OCI-LY3 (cell line): ENCODE measurements at regions not wholly inside any gene's neighbourhood (a gene's known extent, or its start where the extent isn't known, plus 50 kb on each side); places are given as distances from the start of the nearest gene placed in this dataset.

ENCODE experiments used
- H2AFZ ChIP-seq: fragments of 200-600, 300-600 bp; shearing (Covaris generic); 2 replicates; pipeline ENCODE4 v1.6.0; 2014; ENCODE audit warnings: antibody characterized with exemption, low read depth, low read length
- H3K27ac ChIP-seq: fragments of 200-600, 300-600 bp; sonication (generic); 2 replicates; pipeline ENCODE4 v1.5.1; 2014; ENCODE audit warnings: mild to moderate bottlenecking, low read length, moderate library complexity, mixed read lengths
- H3K27me3 ChIP-seq: fragments of 200-600, 300-600 bp; sonication (generic); 2 replicates; pipeline ENCODE4 v1.6.1; 2014; ENCODE audit warnings: low read depth, low read length, mixed read lengths
- H3K36me3 ChIP-seq: fragments of 200-600, 300-600 bp; sonication (generic); replicated peaks from 2 replicates; pipeline ENCODE3; 2014; ENCODE audit warnings: low read depth, low read length, mixed read lengths
- H3K4me1 ChIP-seq: fragments of 300-600, 200-600 bp; sonication (generic); 2 replicates; pipeline ENCODE4 v1.6.1; 2014; ENCODE audit warnings: low read length, mixed read lengths
- H3K4me2 ChIP-seq: fragments of 200-600, 300-600 bp; sonication (generic); 2 replicates; pipeline ENCODE4 v1.6.1; 2014; ENCODE audit warnings: low read length, mixed read lengths
- H3K4me3 ChIP-seq: fragments of 300-600, 200-600 bp; sonication (generic); 2 replicates; pipeline ENCODE4 v1.5.1; 2014; ENCODE audit warnings: antibody characterized with exemption, mild to moderate bottlenecking, low read length, moderate library complexity
- H3K79me2 ChIP-seq: fragments of 300-600, 200-600 bp; shearing (Covaris generic); 2 replicates; pipeline ENCODE4 v1.6.1; 2014; ENCODE audit warnings: mild to moderate bottlenecking, low read length, mixed read lengths
- H3K9ac ChIP-seq: fragments of 300-600, 200-600 bp; shearing (Covaris generic); 2 replicates; pipeline ENCODE4 v1.6.0; 2014; ENCODE audit warnings: mild to moderate bottlenecking, low read length, moderate library complexity
- H3K9me3 ChIP-seq: fragments of 200-600, 300-600 bp; shearing (Covaris generic); 2 replicates; pipeline ENCODE4 v1.6.1; 2014; ENCODE audit warnings: low read length, mixed read lengths; ENCODE audit not compliant: insufficient read depth
- H4K20me1 ChIP-seq: fragments of 200-600, 300-600 bp; sonication (generic); 2 replicates; pipeline ENCODE4 v1.6.1; 2016; ENCODE audit warnings: low read length, mixed read lengths; ENCODE audit not compliant: insufficient read depth
- CTCF ChIP-seq: fragments of 200-600, 300-600 bp; sonication (generic); IDR thresholded peaks from 2 replicates; pipeline ENCODE4 v1.5.1; 2014; ENCODE audit warnings: antibody characterized with exemption, low read length, low read depth
- EZH2phosphoT487 ChIP-seq: fragments of 200-600 bp; shearing (Covaris generic); IDR thresholded peaks from 2 replicates; pipeline ENCODE4 v1.6.1; 2018; ENCODE audit warnings: antibody characterized with exemption, mixed run types, low read depth

DNA sequence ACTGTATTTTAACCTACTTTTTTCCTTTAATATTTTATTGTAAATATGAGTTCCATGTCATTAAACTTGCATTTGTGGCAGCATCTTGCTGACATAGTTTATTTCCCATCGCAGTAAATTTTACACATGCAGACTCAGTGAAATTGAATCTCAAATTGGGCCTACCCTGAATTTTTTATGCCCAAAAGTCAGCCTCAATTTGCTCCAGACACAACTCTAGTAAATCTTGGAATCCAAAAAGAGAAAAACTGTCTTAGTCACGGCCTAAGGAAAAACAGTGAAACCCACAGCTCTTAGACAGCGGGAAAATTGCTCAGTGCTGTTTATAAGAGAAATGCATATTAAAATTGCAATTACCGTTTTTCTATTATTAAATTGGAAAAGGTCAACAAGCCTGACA, 85.3 kb upstream of the PCSK2 start:
- no peak overlapping the region for H3K9ac ChIP-seq
- H3K27ac ChIP-seq: no peak overlapping the region
- H3K79me2 ChIP-seq: no peaks in the 10 kb centered on the region
- TF ChIP-seq CTCF (no peak), EZH2phosphoT487 (no peak)
- H3K9me3 ChIP-seq: no peaks in the 10 kb centered on the region
- H2AFZ ChIP-seq: no peak overlapping the region
- H3K27me3 ChIP-seq: peaks cover 6% of the 10 kb centered on the region; the same call in 1 of the 2 replicates
- H3K4me3 ChIP-seq: no peak overlapping the region
- no peak overlapping the region for H3K4me2 ChIP-seq
- H3K4me1 ChIP-seq: no peaks in the 10 kb centered on the region
- H4K20me1 ChIP-seq: no peaks in the 10 kb centered on the region
- no peaks in the 10 kb centered on the region for H3K36me3 ChIP-seq

- Histone ChIP-seq H4K20me1 (no peaks in the 10 kb centered on the region), H3K4me1 (no peaks in the 10 kb centered on the region), H3K79me2 (no peaks in the 10 kb centered on the region), H3K4me3 (no peak overlapping the region), H3K9me3 (no peaks in the 10 kb centered on the region), H2AFZ (no peak overlapping the region), H3K4me2 (no peak overlapping the region), H3K9ac (no peak overlapping the region), H3K36me3 (no peaks in the 10 kb centered on the region), H3K27me3 (peaks cover 6% of the 10 kb centered on the region; the same call in 1 of the 2 replicates), H3K27ac (no peak overlapping the region)
- TF ChIP-seq CTCF (no peak), EZH2phosphoT487 (no peak)
These were observed 84.2 kb upstream of the PCSK2 start for GRCh38 chr20:17142666-17143065.

- H3K36me3 ChIP-seq: no peaks in the 10 kb centered on the region
- H3K4me2 ChIP-seq: no peak overlapping the region
- no peaks in the 10 kb centered on the region for H3K9me3 ChIP-seq
- H3K27me3 ChIP-seq: peaks cover 13% of the 10 kb centered on the region; the same call in 1 of the 2 replicates
- no peaks in the 10 kb centered on the region for H4K20me1 ChIP-seq
- no peak overlapping the region for H3K4me3 ChIP-seq
- H3K4me1 ChIP-seq: no peaks in the 10 kb centered on the region
- H3K27ac ChIP-seq: no peak overlapping the region
- no peak overlapping the region for H2AFZ ChIP-seq
- no peak overlapping the region for H3K9ac ChIP-seq
- no peak for TF ChIP-seq EZH2phosphoT487
- TF ChIP-seq CTCF: no peak
- H3K79me2 ChIP-seq: no peaks in the 10 kb centered on the region
These were observed 76.0 kb upstream of the PCSK2 start for GRCh38 chr20:17150858-17151257.

GRCh38 chr20:17155401-17155800, 71.4 kb upstream of the PCSK2 start:
- TF ChIP-seq CTCF (no peak), EZH2phosphoT487 (no peak)
- H3K27me3 ChIP-seq: peaks cover 17% of the 10 kb centered on the region; the same call in 1 of the 2 replicates
- no peaks in the 10 kb centered on the region for H3K4me1 ChIP-seq
- H3K27ac ChIP-seq: no peak overlapping the region
- H3K4me2 ChIP-seq: no peak overlapping the region
- no peaks in the 10 kb centered on the region for H3K79me2 ChIP-seq
- no peak overlapping the region for H3K9ac ChIP-seq
- H3K4me3 ChIP-seq: no peak overlapping the region
- H4K20me1 ChIP-seq: no peaks in the 10 kb centered on the region
- H2AFZ ChIP-seq: no peak overlapping the region
- no peaks in the 10 kb centered on the region for H3K9me3 ChIP-seq
- H3K36me3 ChIP-seq: no peaks in the 10 kb centered on the region
